WTC11 (cell line): ENCODE measurements at regions not wholly inside any gene's neighbourhood (a gene's known extent, or its start where the extent isn't known, plus 50 kb on each side); places are given as distances from the start of the nearest gene placed in this dataset.

Experiments
- ATAC-seq: fragments of 200-7000 bp; cut with Tn5 transposase; 2 replicates; pipeline ENCODE4 v1.10.0; 2021; ENCODE audit warnings: mild to moderate bottlenecking, moderate library complexity
- CTCF ChIA-PET: fragments of 300-600 bp; sonication (Branson Sonifier 250); formaldehyde crosslinking; loops from one replicate; lab custom pipeline; 2021; ENCODE audit warnings: antibody characterized with exemption; lab: Charles Lee
- POLR2A ChIA-PET: fragments of 350-600 bp; sonication (Branson Sonifier 250); formaldehyde crosslinking; loops from one replicate; lab custom pipeline; 2021; ENCODE audit warnings: antibody characterized with exemption; lab: Charles Lee
- DNase-seq: peaks from one replicate; pipeline ENCODE4 v3.0.0; 2021; ENCODE audit warnings: low spot score
- H3K27ac Mint-ChIP-seq: 2 replicates; pipeline ENCODE4 v1.8.0; 2021; ENCODE audit warnings: mixed read lengths
- H3K27me3 Mint-ChIP-seq: 2 replicates; pipeline ENCODE4 v1.8.0; 2021; ENCODE audit warnings: low read depth, mild to moderate bottlenecking, moderate library complexity, mixed read lengths
- H3K36me3 Mint-ChIP-seq: 2 replicates; pipeline ENCODE4 v1.8.0; 2021; ENCODE audit warnings: mixed read lengths
- H3K4me1 Mint-ChIP-seq: 2 replicates; pipeline ENCODE4 v1.8.0; 2022; ENCODE audit warnings: mixed read lengths
- H3K4me3 Mint-ChIP-seq: 2 replicates; pipeline ENCODE4 v1.8.0; 2021; ENCODE audit warnings: mild to moderate bottlenecking, moderate library complexity, mixed read lengths
- H3K9me3 Mint-ChIP-seq: 2 replicates; pipeline ENCODE4 v1.8.0; 2021; ENCODE audit warnings: mixed read lengths
- CREM ChIP-seq: sonication (generic); formaldehyde crosslinking; IDR thresholded peaks from 2 replicates; pipeline ENCODE4 v1.8.1; 2022; ENCODE audit warnings: mild to moderate bottlenecking, missing genetic modification reagents, moderate library complexity
- ELF4 ChIP-seq: sonication (generic); formaldehyde crosslinking; IDR thresholded peaks from 2 replicates; pipeline ENCODE4 v1.8.1; 2022; ENCODE audit warnings: low read depth, mild to moderate bottlenecking, moderate library complexity, missing genetic modification reagents
- IRF2 ChIP-seq: sonication (generic); formaldehyde crosslinking; IDR thresholded peaks from 2 replicates; pipeline ENCODE4 v1.8.0; 2022; ENCODE audit warnings: low read depth, missing genetic modification reagents, borderline replicate concordance
- KAT7 ChIP-seq: sonication (generic); formaldehyde crosslinking; IDR thresholded peaks from 2 replicates; pipeline ENCODE4 v1.8.1; 2023; ENCODE audit warnings: missing genetic modification reagents, mild to moderate bottlenecking, borderline replicate concordance
- MXD4 ChIP-seq: fragments of 250-450 bp; sonication (Bioruptor Pico); IDR thresholded peaks from 2 replicates; pipeline ENCODE4 v1.8.0; 2021; ENCODE audit warnings: mild to moderate bottlenecking, moderate library complexity, borderline replicate concordance
- NFYB ChIP-seq: sonication (generic); formaldehyde crosslinking; conservative IDR thresholded peaks from 2 replicates; pipeline ENCODE4 v1.8.0; 2022; ENCODE audit warnings: low read depth, missing genetic modification reagents
- RELA ChIP-seq: sonication (generic); formaldehyde crosslinking; IDR thresholded peaks from 2 replicates; pipeline ENCODE4 v1.8.1; 2022; ENCODE audit warnings: missing genetic modification reagents, mild to moderate bottlenecking, borderline replicate concordance
- RORB ChIP-seq: fragments of 250-450 bp; sonication (Bioruptor Pico); IDR thresholded peaks from 2 replicates; pipeline ENCODE4 v1.9.0; 2021; ENCODE audit warnings: mild to moderate bottlenecking
- SMAD3 ChIP-seq: sonication (generic); formaldehyde crosslinking; IDR thresholded peaks from 2 replicates; pipeline ENCODE4 v1.8.0; 2022; ENCODE audit warnings: missing genetic modification reagents, mild to moderate bottlenecking, borderline replicate concordance
- SOX15 ChIP-seq: fragments of 250-450 bp; sonication (Bioruptor Pico); IDR thresholded peaks from 2 replicates; pipeline ENCODE4 v1.9.0; 2021; ENCODE audit warnings: mild to moderate bottlenecking
- TEAD1 ChIP-seq: sonication (generic); formaldehyde crosslinking; IDR thresholded peaks from 2 replicates; pipeline ENCODE4 v1.8.0; 2022; ENCODE audit warnings: mild to moderate bottlenecking, missing genetic modification reagents
- ZNF232 ChIP-seq: sonication (generic); formaldehyde crosslinking; IDR thresholded peaks from 2 replicates; pipeline ENCODE4 v1.8.0; 2022; ENCODE audit warnings: mild to moderate bottlenecking, missing genetic modification reagents
- ZNF396 ChIP-seq: fragments of 250-450 bp; sonication (Bioruptor Pico); IDR thresholded peaks from 2 replicates; pipeline ENCODE4 v1.8.0; 2021; ENCODE audit warnings: mild to moderate bottlenecking, moderate library complexity, borderline replicate concordance
- ZNF423 ChIP-seq: fragments of 250-450 bp; sonication (Bioruptor Pico); IDR thresholded peaks from 2 replicates; pipeline ENCODE4 v2.1.2; 2022; ENCODE audit warnings: mild to moderate bottlenecking, moderate library complexity
- ZNF671 ChIP-seq: fragments of 250-450 bp; sonication (Bioruptor Pico); IDR thresholded peaks from 2 replicates; pipeline ENCODE4 v1.8.0; 2021; ENCODE audit warnings: mild to moderate bottlenecking
- TF ChIP-seq, protein P1 (sequence below): sonication (generic); formaldehyde crosslinking; IDR thresholded peaks from 2 replicates; pipeline ENCODE4 v1.8.1; 2023; ENCODE audit warnings: mild to moderate bottlenecking, missing genetic modification reagents, moderate library complexity
- TF ChIP-seq, protein P2 (sequence below): sonication (generic); formaldehyde crosslinking; conservative IDR thresholded peaks from 2 replicates; pipeline ENCODE4 v1.8.1; 2023; ENCODE audit warnings: mild to moderate bottlenecking, low read depth, missing genetic modification reagents, moderate library complexity
- TF ChIP-seq, protein P3 (sequence below): sonication (generic); formaldehyde crosslinking; IDR thresholded peaks from 2 replicates; pipeline ENCODE4 v1.8.0; 2022; ENCODE audit warnings: missing genetic modification reagents
- TF ChIP-seq, protein P4 (sequence below): sonication (generic); formaldehyde crosslinking; conservative IDR thresholded peaks from 2 replicates; pipeline ENCODE4 v1.8.1; 2022; ENCODE audit warnings: mild to moderate bottlenecking, missing genetic modification reagents
- TF ChIP-seq, protein P5 (sequence below): fragments of 250-450 bp; sonication (Bioruptor Pico); IDR thresholded peaks from 2 replicates; pipeline ENCODE4 v1.9.0; 2021; ENCODE audit warnings: mild to moderate bottlenecking, borderline replicate concordance
- TF ChIP-seq, protein P6 (sequence below): fragments of 250-450 bp; sonication (Bioruptor Pico); IDR thresholded peaks from 2 replicates; pipeline ENCODE4 v1.9.0; 2021; ENCODE audit warnings: mild to moderate bottlenecking

DNA sequence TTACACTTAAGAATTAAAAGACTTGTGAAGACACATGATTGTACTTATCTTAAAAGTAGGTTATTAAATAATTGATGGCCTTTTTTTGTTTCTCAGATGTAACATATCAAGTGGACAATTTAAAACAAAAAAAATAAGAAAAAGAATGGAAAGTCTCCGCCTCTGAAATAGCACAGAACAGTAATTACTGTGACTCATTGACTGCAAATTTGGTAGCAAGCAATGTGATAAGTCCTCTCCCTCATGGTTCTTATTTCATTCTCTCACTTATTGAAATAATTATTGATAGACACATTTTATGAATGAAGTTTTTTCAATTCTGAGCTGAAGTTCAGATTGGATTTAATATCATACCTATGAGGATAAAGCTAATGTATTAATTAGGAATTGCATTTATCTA is 717.9 kb upstream of the LUZP2 start (continued):
- TF ChIP-seq, protein P1, sequence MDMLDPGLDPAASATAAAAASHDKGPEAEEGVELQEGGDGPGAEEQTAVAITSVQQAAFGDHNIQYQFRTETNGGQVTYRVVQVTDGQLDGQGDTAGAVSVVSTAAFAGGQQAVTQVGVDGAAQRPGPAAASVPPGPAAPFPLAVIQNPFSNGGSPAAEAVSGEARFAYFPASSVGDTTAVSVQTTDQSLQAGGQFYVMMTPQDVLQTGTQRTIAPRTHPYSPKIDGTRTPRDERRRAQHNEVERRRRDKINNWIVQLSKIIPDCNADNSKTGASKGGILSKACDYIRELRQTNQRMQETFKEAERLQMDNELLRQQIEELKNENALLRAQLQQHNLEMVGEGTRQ (CRISPR knock-in tag): no peak
- TF ChIP-seq ZNF671 (CRISPR knock-in tag) (no peak), ZNF232 (CRISPR knock-in tag) (no peak), MXD4 (CRISPR knock-in tag) (no peak), ZNF396 (CRISPR knock-in tag) (no peak), ZNF423 (CRISPR knock-in tag) (no peak), ELF4 (no peak)

DNA sequence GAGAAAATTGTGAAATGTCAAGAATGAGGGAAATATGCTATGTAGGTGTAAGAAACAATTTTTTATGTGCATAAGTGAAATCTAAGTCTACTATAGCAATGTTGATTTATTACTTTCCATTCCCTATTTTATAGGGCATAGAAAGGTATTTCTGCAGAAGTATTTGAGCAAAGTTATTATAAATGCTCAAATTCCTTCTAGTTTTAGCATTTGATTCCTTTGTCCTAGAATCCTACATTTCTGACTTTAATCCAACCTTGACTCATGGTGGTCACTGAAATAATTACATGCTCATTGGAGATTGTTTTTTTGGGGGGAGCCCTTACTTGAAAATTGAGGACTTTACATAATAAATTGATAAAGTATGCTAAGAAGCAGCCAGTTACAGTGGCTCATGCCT is 716.6 kb upstream of the LUZP2 start:
- no peak overlapping the region for H3K27ac Mint-ChIP-seq
- 0 out of 2 replicates have a peak, but pooled peaks cover 3% of the 10 kb centered on the region for H3K4me1 Mint-ChIP-seq
- H3K27me3 Mint-ChIP-seq: no peaks in the 10 kb centered on the region
- no peak for ATAC-seq
- no peak overlapping the region for H3K4me3 Mint-ChIP-seq
- no peak for DNase-seq
- CTCF ChIA-PET: no interaction called here
- H3K36me3 Mint-ChIP-seq: peaks cover 5% of the 10 kb centered on the region
- POLR2A ChIA-PET: no interaction called here
- peaks cover 10% of the 10 kb centered on the region for H3K9me3 Mint-ChIP-seq
- TF ChIP-seq RELA (CRISPR knock-in tag): no peak
- no peak for TF ChIP-seq TEAD1 (CRISPR knock-in tag)
- no peak for TF ChIP-seq ZNF396 (CRISPR knock-in tag)
- TF ChIP-seq NFYB (CRISPR knock-in tag): no peak
- TF ChIP-seq, protein P2, sequence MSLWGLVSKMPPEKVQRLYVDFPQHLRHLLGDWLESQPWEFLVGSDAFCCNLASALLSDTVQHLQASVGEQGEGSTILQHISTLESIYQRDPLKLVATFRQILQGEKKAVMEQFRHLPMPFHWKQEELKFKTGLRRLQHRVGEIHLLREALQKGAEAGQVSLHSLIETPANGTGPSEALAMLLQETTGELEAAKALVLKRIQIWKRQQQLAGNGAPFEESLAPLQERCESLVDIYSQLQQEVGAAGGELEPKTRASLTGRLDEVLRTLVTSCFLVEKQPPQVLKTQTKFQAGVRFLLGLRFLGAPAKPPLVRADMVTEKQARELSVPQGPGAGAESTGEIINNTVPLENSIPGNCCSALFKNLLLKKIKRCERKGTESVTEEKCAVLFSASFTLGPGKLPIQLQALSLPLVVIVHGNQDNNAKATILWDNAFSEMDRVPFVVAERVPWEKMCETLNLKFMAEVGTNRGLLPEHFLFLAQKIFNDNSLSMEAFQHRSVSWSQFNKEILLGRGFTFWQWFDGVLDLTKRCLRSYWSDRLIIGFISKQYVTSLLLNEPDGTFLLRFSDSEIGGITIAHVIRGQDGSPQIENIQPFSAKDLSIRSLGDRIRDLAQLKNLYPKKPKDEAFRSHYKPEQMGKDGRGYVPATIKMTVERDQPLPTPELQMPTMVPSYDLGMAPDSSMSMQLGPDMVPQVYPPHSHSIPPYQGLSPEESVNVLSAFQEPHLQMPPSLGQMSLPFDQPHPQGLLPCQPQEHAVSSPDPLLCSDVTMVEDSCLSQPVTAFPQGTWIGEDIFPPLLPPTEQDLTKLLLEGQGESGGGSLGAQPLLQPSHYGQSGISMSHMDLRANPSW: no peak
- TF ChIP-seq, protein P3, sequence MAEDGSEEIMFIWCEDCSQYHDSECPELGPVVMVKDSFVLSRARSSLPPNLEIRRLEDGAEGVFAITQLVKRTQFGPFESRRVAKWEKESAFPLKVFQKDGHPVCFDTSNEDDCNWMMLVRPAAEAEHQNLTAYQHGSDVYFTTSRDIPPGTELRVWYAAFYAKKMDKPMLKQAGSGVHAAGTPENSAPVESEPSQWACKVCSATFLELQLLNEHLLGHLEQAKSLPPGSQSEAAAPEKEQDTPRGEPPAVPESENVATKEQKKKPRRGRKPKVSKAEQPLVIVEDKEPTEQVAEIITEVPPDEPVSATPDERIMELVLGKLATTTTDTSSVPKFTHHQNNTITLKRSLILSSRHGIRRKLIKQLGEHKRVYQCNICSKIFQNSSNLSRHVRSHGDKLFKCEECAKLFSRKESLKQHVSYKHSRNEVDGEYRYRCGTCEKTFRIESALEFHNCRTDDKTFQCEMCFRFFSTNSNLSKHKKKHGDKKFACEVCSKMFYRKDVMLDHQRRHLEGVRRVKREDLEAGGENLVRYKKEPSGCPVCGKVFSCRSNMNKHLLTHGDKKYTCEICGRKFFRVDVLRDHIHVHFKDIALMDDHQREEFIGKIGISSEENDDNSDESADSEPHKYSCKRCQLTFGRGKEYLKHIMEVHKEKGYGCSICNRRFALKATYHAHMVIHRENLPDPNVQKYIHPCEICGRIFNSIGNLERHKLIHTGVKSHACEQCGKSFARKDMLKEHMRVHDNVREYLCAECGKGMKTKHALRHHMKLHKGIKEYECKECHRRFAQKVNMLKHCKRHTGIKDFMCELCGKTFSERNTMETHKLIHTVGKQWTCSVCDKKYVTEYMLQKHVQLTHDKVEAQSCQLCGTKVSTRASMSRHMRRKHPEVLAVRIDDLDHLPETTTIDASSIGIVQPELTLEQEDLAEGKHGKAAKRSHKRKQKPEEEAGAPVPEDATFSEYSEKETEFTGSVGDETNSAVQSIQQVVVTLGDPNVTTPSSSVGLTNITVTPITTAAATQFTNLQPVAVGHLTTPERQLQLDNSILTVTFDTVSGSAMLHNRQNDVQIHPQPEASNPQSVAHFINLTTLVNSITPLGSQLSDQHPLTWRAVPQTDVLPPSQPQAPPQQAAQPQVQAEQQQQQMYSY (CRISPR knock-in tag): no peak
- TF ChIP-seq, protein P4, sequence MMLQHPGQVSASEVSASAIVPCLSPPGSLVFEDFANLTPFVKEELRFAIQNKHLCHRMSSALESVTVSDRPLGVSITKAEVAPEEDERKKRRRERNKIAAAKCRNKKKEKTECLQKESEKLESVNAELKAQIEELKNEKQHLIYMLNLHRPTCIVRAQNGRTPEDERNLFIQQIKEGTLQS: no peak
- TF ChIP-seq, protein P5, sequence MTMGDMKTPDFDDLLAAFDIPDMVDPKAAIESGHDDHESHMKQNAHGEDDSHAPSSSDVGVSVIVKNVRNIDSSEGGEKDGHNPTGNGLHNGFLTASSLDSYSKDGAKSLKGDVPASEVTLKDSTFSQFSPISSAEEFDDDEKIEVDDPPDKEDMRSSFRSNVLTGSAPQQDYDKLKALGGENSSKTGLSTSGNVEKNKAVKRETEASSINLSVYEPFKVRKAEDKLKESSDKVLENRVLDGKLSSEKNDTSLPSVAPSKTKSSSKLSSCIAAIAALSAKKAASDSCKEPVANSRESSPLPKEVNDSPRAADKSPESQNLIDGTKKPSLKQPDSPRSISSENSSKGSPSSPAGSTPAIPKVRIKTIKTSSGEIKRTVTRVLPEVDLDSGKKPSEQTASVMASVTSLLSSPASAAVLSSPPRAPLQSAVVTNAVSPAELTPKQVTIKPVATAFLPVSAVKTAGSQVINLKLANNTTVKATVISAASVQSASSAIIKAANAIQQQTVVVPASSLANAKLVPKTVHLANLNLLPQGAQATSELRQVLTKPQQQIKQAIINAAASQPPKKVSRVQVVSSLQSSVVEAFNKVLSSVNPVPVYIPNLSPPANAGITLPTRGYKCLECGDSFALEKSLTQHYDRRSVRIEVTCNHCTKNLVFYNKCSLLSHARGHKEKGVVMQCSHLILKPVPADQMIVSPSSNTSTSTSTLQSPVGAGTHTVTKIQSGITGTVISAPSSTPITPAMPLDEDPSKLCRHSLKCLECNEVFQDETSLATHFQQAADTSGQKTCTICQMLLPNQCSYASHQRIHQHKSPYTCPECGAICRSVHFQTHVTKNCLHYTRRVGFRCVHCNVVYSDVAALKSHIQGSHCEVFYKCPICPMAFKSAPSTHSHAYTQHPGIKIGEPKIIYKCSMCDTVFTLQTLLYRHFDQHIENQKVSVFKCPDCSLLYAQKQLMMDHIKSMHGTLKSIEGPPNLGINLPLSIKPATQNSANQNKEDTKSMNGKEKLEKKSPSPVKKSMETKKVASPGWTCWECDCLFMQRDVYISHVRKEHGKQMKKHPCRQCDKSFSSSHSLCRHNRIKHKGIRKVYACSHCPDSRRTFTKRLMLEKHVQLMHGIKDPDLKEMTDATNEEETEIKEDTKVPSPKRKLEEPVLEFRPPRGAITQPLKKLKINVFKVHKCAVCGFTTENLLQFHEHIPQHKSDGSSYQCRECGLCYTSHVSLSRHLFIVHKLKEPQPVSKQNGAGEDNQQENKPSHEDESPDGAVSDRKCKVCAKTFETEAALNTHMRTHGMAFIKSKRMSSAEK (CRISPR knock-in tag): no peak
- no peak for TF ChIP-seq IRF2 (CRISPR knock-in tag)
- TF ChIP-seq SMAD3 (CRISPR knock-in tag): no peak
- no peak for TF ChIP-seq RORB (CRISPR knock-in tag)
- TF ChIP-seq SOX15 (CRISPR knock-in tag): no peak
- TF ChIP-seq, protein P6, sequence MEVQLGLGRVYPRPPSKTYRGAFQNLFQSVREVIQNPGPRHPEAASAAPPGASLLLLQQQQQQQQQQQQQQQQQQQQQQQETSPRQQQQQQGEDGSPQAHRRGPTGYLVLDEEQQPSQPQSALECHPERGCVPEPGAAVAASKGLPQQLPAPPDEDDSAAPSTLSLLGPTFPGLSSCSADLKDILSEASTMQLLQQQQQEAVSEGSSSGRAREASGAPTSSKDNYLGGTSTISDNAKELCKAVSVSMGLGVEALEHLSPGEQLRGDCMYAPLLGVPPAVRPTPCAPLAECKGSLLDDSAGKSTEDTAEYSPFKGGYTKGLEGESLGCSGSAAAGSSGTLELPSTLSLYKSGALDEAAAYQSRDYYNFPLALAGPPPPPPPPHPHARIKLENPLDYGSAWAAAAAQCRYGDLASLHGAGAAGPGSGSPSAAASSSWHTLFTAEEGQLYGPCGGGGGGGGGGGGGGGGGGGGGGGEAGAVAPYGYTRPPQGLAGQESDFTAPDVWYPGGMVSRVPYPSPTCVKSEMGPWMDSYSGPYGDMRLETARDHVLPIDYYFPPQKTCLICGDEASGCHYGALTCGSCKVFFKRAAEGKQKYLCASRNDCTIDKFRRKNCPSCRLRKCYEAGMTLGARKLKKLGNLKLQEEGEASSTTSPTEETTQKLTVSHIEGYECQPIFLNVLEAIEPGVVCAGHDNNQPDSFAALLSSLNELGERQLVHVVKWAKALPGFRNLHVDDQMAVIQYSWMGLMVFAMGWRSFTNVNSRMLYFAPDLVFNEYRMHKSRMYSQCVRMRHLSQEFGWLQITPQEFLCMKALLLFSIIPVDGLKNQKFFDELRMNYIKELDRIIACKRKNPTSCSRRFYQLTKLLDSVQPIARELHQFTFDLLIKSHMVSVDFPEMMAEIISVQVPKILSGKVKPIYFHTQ (CRISPR knock-in tag): no peak
- TF ChIP-seq CREM (CRISPR knock-in tag): no peak
- TF ChIP-seq KAT7 (CRISPR knock-in tag): no peak
